ENCODE measurements at regions not wholly inside any gene's neighbourhood (a gene's known extent, or its start where the extent isn't known, plus 50 kb on each side); places are given as distances from the start of the nearest gene placed in this dataset.
"Not testable (repeated sequence)": the region's sequence is repeated elsewhere in the genome, so short reads cannot be mapped to it uniquely, and the experiment has no call there.

DNA sequence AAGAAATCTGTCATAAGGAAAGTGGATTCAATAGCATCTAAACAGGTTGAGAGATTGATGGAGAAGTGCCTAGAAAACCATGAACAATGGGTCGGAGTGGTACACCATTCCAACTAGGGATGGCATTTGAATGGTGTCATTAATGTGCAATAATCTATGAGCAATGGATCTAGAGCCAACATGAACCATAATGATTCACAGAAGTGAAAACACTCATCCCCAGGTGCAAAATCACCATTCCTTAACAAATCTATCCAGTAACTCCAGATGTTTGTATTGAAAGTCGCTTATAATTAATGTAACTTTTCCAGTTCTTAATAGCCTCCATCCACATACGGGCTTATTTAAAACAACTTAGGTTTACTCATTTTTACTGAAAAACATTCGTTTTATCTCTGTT is 201.3 kb upstream of the ADGRL4 start:
- no peak for DNase-seq

DNA sequence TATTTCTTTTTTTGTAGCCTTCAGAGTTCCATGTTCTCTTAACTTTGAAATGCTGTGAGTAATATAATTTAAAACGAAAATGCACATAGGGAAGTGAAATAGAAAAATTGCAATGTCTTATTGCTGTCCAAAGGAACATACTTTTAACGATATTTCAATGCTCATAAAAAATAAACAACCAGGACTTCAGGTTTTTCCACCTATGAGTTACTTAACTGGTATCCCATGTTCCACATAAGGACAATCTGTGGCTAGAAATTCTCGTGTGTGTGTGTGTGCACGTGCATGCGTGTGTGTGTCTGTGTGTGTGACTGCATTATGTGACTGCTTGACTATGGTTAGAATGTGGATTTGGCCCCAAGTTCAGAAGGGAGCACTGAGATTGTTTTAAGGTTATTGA is 200.8 kb upstream of the ADGRL4 start:
- no peak for DNase-seq

DNA sequence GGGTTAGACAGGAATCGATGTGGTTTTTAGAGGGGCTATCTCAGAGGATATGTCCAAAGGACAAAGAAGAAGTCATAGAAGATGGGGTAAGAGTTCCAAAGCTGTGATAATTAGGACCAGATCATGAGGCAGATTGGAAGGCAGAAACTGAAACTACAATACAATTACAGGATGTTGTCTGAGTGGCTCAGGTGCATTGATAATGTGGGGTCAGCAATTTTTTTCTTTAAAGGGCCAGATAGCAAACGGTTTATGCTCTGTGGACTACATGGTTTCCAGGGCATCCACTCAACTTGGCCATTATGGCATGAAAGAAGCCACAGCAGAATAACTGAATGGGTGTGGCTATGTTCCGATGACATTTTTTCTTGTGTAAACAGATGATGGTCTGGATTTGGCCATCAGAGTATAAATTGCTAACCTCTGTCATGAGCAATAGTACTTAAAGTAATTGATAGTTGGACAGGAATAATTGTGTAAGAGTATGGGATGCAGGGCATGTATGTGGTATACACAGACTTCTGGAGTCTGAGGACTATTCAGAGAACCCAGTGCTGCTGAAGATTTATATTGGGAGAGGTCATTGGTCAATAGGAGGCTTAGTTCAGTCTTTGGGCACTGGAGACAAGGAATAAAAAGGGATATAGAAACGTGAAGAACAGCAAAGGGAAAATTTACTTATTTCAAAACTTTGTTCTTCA is 198.4 kb upstream of the ADGRL4 start:
- no peak for DNase-seq

DNA sequence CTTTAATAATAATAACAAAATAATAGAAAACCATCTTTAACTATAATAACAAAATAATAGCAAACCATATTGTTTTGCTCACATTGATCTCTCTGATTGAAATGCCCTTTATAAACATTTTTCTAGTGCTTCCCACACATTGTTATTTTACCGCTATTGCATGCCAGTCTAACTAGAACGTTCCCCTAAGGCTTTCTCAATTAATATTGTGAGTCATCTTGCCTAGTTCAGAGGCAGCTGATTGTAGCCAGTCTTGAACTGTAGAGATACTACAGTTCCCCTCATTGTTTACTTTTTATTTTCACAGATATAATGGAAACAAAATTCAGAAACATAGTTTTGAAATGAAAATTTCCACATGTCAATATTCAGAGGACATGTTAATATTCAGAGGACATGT is 192.3 kb upstream of the ADGRL4 start:
- no peak for DNase-seq

DNA sequence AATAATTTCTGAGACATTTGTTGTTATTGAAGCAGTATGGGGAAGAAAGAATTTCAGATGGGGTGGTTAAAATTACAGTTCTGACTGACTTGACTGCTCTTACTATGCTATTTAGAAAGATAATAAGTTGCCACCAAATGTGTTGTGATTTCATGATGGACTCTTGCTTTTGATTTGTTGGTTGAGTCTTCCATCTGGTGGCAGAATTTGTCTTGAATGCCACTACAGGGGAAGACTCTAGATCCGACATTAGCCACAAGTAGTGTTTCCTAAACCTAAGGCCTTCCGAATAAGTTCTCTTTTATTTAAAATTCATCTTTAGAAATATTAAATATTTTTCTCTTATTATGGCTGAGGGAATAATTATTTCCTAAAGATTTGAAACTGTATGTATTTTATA is 190.9 kb upstream of the ADGRL4 start:
- DNase-seq, result no peak

DNA sequence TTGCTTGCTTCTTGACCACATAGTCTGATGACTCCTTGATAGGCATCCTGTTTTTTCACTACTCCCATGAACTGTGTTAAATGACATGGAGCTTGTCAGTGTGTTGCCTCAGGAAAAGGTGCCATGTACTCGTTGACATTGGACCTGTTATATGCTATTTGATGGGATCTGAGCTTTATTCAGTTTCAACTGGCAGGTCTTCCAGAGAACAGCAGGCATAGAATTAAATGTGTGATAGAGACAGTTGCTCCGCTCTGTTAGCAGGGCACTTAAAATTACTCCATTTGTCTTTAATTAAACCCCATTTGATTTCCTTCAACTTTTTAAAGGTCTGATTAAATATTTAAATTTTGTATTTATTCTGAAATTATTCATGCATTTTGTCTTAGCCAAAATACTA is 189.7 kb upstream of the ADGRL4 start:
- DNase-seq, result no peak

DNA sequence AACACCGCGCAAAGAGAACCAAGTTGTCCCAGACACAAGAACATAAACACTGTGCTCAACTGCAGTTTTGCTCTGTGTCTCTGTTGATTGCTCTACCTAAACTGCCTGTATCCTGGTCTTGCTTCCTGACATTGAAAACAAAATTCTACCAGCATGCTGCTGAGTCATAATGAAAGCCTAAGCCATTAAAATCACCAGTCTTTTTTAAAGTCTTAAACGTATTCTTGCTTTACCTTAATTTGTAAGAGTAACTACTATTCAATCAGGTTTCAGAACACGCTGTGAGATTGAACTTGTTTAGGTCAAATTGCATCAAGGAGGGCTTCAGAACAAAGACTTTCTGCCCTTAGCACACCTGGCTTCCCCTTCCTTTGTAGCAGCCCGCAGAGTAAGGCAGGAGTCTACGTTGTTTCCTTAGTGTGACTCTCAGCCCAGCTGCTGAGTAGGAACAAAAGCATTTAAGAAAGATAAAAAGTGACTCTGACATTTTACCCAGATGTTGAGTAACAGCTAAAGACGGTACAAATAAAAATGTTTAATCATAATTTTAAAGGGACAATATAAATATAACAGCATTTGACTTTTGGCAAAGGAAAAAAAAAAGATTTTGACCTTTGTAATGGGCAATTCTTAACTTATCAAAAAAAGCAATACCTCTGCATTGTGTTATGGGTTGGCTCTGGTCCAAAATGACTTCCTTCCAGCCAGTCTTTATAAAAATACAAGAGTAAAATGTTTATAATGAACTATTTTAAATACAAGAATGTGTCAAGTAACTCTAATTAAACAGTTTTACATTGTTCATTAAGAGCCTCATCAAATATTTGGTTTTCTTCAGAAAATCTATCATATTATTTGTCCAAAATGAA is 186.9 kb upstream of the ADGRL4 start:
- DNase-seq, result no peak

DNA sequence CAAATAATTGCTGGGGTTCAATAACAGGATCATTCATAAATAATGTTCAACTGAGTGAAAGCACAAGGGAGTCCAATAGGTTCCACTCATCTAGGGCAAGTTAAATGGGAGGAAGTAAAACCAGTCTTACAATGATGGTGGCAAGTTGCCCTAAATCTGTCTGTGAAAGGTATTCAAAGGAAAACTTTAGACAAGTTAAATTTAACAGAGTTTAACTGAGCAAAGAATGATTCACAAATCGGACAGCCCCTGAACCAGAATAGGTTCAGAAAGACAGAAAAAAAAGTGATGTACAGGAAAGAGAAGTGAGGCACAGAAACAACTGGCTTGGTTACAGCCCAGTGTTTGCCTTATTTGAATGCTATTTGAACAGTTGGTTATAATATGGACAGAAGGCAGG is 183.5 kb upstream of the ADGRL4 start:
- no peak for DNase-seq

DNA sequence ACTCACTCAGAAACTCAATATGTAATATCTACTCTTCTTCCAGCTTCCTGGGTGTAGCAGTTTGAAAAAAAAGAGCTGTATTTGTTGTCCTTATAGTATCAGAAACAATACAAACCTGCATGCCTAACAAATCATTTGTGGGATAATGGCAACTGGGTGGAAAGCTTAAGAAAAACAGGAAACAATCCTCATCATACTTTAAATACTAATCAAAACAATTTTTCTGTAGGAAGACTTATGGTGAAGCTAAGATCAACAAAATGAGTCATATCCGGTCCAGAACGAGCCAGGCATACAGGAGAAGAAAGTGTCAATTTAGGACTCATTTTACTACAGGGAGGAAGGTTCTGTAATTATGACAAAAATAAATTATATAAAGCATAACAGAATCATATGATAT is 181.8 kb upstream of the ADGRL4 start:
- no peak for DNase-seq

DNA sequence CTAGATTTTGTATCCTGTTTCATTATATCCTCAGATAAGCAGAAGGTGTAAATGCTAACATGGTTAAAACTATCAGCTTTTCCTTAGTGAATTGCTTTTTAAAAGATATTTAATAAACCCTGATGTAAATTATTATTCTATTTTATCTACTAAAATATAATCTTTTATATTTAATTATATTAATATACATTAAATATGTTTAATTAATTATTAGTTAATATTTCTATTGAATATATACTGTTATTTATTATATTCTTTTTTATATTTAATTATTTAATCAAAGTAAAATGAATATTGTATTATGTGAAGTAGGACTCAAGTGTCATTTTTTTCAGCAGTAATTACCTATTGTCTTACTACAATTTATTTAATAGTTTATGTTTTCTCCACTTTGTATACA is 179.7 kb upstream of the ADGRL4 start:
- DNase-seq, result no peak

DNA sequence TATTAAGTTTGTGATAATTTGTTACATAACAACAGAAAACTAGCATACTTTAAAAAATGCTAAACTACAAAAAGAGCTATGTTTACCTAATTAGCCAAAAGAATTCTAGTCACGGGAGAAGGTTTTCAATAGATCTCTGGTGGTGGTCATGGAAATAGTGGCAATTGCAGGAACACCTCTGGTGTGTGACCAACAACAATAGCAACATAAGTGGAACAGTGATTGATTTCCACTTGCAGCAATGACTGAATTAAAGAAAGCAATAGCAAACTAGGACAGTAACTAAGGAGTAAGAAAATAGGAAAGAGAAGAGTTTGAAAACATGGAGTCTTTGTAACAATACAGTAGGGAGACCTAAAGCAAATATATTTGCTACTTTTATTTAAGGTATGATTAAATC is 171.3 kb upstream of the ADGRL4 start:
- no peak for DNase-seq

DNA sequence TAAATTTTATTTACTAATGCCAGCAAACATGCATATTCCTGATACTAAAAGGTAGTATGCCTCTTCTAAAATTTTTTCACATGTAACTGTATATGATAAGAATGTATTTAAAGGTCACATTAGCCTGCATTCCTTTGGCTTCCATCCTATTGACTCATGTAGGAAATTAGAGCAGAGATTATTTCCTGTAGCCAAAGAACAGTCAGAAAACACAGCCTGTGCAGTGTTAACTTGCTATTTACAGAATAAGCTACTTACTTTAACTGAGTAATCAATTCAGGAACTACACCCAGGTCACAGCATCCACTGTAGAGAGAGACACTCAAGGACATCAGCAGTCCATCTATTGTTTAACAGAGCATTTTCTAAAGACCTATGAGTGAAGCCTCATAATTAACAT is 154.5 kb upstream of the ADGRL4 start:
- no peak for DNase-seq

DNA sequence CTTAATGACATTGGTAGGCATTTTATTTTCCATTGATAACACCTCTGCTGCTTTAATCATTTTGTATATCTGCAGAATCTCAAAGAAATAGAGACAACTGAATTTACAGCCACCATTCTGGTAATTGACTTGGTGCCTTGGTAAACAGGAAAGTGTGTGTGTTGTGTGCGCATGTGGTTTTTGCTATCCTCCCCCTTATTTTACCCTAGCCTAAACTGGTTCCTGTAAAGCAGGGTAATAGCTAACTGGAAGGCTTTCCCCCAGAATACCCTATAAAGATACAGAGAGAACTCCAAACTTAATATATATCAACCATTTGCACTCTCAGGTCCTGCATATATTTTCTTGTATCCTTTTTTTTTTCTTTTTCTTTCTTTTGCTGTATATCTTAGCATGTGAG is 149.5 kb upstream of the ADGRL4 start:
- DNase-seq, result no peak

DNA sequence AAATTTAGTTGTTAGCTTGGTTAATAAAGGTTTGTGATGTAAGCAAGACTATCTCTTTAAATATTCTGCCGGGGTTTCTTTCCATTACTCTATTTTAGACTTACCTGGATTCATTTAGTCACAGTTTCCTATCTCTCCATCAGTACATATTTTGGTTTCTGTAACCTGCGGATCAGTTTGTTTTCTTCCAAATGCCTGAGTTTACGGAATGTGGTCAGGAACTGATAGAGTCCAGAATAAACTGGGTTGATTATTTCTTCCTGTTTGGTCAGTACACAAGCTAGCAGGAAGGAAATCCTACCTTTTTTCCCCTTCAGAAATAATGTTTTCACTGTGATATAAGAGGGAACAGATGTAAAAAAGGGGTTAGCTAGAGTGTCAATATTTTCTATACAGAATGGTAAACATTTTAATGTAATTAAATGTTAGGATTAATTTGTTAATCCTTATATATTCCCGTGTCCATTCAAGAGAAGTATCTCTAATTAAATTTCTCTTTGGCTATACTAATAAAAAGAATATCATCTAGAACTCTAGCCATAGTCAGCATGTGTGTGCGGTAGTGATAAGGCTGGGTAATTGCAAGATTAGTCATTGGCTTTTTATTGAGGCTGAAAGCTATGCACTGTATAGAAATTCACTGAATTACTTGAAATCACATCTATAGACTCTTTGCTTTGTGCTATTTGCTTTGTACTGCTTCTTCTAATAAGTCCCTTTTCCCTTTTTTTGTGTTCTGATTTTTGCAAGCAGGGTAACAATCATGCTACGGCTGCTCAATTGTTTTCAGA is 144.7 kb upstream of the ADGRL4 start:
- no peak for DNase-seq

DNA sequence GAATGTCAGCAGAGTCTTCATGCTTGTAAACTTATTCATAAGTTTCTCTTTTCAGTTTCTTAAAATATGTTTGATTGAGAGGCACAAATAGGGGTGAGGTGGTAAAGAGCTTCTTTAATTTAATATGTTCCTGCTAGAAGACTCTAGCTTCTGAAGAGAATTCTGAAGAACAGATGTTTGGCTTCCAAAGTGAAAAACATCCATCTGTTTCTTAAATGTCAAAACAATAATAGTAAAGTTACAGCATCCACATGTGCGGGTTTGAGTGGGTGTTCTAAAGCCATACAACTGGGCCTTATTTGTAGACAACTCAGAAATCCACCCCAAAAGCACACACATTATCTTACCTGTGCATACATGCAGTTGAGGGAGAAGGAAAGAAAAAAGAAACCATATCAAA is 144.0 kb upstream of the ADGRL4 start:
- no peak for DNase-seq

DNA sequence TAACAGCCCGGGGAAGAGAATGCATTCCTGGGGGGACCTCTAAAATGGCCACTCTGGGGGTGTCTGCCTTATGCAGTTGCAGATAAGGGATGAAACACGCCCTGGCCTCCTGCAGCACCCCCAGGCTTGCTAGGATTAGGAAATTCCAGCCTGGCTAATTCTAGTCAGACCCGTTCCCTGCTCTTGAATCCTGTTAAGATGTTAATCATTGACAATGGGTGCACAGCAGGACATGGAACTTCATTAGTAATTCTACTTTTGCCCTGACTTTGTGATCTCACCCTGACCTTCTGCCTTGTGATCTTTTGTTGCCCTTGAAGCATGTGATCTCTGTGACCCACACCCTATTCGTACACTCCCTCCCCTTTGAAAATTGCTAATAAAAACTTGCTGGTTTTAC is 131.7 kb upstream of the ADGRL4 start:
- DNase-seq, result not testable (repeated sequence)

DNA sequence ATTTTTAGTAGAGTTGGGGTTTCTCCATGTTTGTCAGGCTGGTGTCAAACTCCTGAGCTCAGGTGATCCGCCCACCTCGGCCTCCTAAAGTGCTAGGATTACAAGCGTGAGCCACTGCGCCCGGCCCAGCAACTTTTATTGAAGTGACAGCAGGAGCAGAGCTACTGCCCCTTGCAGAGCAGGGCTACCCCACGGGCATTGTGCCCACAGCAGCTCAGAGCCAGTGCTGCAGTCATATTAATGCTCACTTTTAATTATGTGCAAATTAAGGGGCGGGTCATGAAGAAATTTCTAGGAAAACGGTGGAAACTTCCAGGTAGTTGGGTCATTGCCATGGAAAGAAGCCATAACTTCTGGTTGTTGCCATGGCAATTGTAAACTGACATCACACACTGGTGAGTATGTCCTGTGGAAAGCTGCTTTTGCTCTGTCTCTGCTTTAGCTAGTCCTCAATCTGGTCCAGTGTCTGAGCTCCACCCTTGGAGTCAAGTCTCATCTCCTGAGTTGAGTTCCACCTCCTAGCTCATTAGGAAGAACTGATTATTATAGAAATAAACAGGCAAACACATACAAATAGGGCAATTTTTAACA is 127.3 kb upstream of the ADGRL4 start:
- DNase-seq, result no peak

DNA sequence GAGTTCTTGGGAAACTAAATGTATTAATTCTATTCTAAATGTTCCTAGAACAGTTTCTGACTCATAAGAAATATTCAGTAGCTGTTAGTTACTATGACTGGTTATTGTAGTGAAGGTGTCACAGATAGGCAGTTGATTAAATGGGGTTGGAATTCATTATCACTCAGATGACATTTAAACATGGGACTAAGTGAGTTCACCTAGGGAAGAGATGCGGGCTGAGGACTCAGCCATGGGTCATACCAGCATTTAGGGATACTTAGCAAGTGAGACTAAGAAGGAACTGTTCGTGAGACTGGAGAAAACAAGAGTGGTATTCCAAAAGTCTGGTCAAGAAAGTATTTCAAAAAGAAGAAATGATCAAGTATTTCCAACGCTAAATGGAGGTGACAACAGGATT is 125.1 kb upstream of the ADGRL4 start:
- no peak for DNase-seq

DNA sequence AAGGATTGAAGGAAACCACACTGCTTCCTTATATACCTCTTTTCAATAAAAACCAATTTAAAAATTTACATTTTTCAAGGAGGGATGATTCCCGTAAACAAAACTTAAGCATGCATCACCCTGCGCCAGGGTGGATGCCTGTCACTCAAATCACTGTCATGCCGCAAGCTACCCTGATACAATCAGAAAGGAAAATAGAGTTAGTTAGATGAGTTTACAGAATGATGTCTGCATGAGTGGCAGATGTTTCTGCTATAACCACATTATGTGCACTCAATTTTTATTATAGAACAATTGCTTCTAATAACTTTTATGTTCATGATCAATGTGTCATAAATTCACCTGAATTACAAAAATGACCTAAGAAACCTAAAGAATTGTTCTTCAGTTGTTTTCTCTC is 123.4 kb upstream of the ADGRL4 start:
- no peak for DNase-seq

DNA sequence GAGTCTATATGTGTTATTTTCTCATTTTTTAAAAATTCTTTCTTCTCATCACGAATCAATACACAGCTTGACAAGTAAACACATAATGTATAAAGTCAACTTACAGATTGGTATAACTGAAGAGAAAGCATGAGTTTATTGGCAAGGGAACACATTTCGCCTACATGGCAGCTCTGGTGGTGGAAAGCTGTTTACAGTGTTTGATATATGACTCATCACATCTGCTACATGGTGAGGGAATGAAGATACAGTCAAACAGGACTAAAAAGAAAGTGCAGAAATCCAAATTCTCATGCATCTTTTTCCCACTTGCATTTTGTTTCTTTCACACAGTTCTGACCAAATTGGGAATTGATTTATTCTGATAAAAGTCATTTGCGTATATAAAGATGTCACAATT is 122.2 kb upstream of the ADGRL4 start:
- DNase-seq, result no peak

DNA sequence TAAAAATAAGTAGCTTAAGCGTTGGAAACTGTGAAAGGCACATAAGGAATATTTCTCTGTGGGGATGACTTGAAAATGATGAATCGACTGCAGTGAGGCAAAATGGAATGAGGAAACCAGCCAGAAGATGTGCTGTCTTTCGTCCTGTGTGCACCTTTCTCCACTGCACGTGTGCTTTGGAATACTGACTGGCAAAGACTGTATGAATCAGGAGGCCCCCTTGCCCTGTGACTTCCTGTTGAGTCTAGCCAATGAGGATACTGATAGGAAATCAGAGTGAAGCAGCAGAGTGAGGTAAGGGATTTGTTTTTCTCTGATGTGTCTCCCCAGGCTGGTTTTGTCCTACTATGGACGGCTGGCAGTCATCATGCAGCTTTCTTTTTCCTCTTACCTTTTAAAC is 118.2 kb upstream of the ADGRL4 start:
- DNase-seq, result no peak

DNA sequence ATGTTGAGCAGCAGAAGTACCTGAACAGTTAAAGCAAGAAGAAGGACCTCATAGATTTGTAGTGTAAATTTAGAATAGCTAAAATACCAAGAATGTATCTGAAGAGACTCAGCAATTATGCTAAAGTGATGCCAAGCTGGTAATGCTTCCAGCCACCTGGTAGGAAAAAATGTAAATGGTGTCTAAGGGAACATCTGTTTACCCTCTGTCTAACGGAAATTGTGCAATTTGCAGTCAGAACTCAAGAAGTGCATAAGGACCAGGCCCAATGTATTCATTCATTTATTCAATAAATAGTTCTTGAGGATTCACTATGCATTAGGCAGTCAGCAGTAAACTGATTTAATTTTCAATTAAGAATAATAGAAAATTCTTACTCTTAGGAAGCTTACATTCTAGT is 116.0 kb upstream of the ADGRL4 start:
- DNase-seq, result no peak

DNA sequence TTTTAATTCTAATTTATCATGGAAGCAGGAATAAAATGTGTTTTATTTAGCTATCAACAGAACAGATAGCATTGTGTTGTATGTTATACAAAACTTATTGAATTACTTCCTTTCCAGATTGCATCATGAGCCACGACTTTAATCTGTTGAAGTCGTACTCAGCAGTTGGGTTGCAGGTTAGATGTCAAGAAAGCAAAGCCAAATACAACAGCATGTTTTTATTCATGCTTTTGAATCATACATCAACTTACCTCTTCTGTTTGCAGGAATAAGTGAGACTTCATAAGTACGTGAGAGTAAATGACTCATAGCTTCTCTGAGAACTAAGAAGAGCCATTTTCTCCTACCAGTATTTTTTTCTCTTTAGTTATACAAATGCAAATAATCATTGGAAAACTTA is 110.8 kb upstream of the ADGRL4 start:
- DNase-seq, result no peak

DNA sequence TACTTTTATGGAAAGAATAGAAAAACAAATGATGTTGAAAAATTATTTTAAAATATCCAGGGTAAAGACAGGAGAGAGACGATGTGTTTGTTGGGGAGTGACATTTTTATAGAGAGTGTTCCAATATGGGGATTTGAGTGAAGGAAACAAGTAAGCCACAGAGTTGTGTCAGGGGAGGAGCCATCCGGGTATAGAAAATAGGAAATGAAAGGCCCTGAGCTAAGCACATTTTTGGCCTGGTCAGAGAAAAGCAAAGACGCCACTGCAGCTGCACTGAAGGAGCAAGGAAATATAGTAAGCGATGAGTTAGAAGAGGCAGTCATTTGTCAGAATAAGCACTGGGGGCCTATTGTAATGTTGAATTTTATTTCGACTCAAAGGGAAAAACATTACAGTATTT is 107.3 kb upstream of the ADGRL4 start:
- no peak for DNase-seq
